Gastrocnemius medialis (tissue), 4 donors: ENCODE measurements at regions not wholly inside any gene's neighbourhood (a gene's known extent, or its start where the extent isn't known, plus 50 kb on each side); places are given as distances from the start of the nearest gene placed in this dataset.

Experiments used
- POLR2A ChIP-seq, 2 donors: fragments of 450-650 bp; IDR thresholded peaks; one replicate each; pipeline ENCODE4 v1.6.1; 2017; ENCODE audit warnings: antibody characterized with exemption in 2 of 2, mild to moderate bottlenecking in 2 of 2, moderate library complexity in 2 of 2
- TF ChIP-seq, protein P1 (sequence below), 5 experiments: fragments of 450-650 bp in 3 of 5; fragments of 200-600 bp in 2 of 5; sonication (generic) in 2 of 5; IDR thresholded peaks in 4 of 5; conservative IDR thresholded peaks in 1 of 5; 1 replicate in 4 of 5; 2 replicates in 1 of 5; pipeline ENCODE4 v1.5.1; 2016 to 2019; ENCODE audit warnings: antibody characterized with exemption in 5 of 5, mild to moderate bottlenecking in 3 of 5, moderate library complexity in 3 of 5

DNA sequence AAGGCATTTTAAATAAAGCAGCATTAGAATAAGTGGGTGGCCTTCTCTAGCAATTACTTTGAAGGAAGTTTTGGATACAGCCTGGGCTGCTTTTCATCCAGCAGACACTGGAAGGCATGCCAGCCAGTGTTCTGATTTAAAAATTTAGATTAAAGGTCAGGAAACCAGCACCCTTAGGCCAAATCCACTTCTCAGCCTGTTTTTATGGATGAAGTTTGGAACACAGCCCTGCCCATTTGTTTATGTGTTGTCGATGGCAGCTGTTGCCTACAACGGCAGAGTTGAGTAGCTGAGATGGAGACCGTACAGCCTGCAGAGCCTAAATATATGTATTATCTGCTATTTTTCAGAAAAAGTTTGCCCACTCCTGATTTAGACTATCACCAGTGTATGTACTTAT, 313.6 kb upstream of the ACVR2A start:
- TF ChIP-seq, protein P1, sequence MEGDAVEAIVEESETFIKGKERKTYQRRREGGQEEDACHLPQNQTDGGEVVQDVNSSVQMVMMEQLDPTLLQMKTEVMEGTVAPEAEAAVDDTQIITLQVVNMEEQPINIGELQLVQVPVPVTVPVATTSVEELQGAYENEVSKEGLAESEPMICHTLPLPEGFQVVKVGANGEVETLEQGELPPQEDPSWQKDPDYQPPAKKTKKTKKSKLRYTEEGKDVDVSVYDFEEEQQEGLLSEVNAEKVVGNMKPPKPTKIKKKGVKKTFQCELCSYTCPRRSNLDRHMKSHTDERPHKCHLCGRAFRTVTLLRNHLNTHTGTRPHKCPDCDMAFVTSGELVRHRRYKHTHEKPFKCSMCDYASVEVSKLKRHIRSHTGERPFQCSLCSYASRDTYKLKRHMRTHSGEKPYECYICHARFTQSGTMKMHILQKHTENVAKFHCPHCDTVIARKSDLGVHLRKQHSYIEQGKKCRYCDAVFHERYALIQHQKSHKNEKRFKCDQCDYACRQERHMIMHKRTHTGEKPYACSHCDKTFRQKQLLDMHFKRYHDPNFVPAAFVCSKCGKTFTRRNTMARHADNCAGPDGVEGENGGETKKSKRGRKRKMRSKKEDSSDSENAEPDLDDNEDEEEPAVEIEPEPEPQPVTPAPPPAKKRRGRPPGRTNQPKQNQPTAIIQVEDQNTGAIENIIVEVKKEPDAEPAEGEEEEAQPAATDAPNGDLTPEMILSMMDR (IDR thresholded peaks at IDR 0.05 in 4 of 5, conservative IDR thresholded peaks at IDR 0.05 in 1 of 5), result no peak
- TF ChIP-seq POLR2A (IDR thresholded peaks at IDR 0.05), result no peak
